ENCODE measurements at regions not wholly inside any gene's neighbourhood (a gene's known extent, or its start where the extent isn't known, plus 50 kb on each side); places are given as distances from the start of the nearest gene placed in this dataset. TPM values are rescaled to one million over a fixed set of nuclear protein-coding genes. Genes with fewer than 3 reads are reported as not detected.

DNA sequence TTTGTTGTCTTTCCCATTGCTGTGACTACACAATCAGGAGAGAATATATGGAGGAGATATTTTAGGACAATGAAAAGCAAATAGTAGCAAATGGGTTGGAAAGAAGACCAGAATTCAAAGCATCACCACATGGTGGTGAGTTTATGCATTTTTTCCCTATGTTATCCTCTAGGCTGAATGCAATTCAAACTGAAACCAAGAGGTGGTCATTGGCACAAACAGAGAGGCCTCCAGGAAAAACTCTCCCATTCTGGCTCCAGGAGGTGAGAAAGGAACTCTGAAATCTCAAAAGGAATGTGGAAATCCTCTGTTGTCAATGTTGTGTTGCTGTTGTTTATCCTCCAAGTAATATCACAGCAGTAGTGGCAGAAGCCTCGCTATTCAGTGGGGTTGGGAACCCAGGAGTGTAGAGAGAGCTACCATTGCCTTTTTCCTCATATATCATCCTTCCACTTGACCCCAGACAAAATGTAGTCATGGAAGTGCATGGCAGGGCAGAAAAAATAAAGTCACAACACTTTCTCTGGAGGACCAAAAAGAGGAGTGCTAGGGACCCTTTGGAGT is 819.1 kb downstream of the GRID1 start:
- Histone ChIP-seq H3K27me3 (ENCODE audit: control insufficient read depth, insufficient read depth, low read length) (no peaks in the 10 kb centered on the region), H3K4me3 (ENCODE audit: low read depth, low read length) (no peak overlapping the region), H3K36me3 (ENCODE audit: control insufficient read depth, insufficient read depth, low read length) (no peaks in the 10 kb centered on the region)
- ChIA-PET POLR2A (no interaction called here), CTCF (no interaction called here)
- DNase-seq (ENCODE audit: low read depth) = no peak
- TF ChIP-seq, protein P1, sequence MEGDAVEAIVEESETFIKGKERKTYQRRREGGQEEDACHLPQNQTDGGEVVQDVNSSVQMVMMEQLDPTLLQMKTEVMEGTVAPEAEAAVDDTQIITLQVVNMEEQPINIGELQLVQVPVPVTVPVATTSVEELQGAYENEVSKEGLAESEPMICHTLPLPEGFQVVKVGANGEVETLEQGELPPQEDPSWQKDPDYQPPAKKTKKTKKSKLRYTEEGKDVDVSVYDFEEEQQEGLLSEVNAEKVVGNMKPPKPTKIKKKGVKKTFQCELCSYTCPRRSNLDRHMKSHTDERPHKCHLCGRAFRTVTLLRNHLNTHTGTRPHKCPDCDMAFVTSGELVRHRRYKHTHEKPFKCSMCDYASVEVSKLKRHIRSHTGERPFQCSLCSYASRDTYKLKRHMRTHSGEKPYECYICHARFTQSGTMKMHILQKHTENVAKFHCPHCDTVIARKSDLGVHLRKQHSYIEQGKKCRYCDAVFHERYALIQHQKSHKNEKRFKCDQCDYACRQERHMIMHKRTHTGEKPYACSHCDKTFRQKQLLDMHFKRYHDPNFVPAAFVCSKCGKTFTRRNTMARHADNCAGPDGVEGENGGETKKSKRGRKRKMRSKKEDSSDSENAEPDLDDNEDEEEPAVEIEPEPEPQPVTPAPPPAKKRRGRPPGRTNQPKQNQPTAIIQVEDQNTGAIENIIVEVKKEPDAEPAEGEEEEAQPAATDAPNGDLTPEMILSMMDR (IDR thresholded peaks at IDR 0.05; ENCODE audit: insufficient read depth, low read depth, low read length) = no peak

GRCh38 chr10:85548034-85548433 is 818.6 kb downstream of the GRID1 start:
- CTCF ChIA-PET = no interaction called here
- no peak for DNase-seq (ENCODE audit: low read depth)
- POLR2A ChIA-PET = no interaction called here

More at GRCh38 chr10:85548034-85548433, 818.6 kb downstream of the GRID1 start:
- Histone ChIP-seq H3K4me3 (ENCODE audit: low read depth, low read length) (no peak overlapping the region), H3K36me3 (ENCODE audit: control insufficient read depth, insufficient read depth, low read length) (no peaks in the 10 kb centered on the region), H3K27me3 (ENCODE audit: control insufficient read depth, insufficient read depth, low read length) (no peaks in the 10 kb centered on the region)
- TF ChIP-seq, protein P1 (IDR thresholded peaks at IDR 0.05; ENCODE audit: insufficient read depth, low read depth, low read length) = peak; percentile 37; the same call in 1 of the 2 replicates

Small RNAs in the stretch of these regions (small RNA-seq; reads per million reads assigned to genes)
- gene RNU6-325P (ENCODE audit: insufficient read length, low read depth, low replicate concordance) = not detected
